NCI-H460 (cell line): ENCODE measurements at regions not wholly inside any gene's neighbourhood (a gene's known extent, or its start where the extent isn't known, plus 50 kb on each side); places are given as distances from the start of the nearest gene placed in this dataset.

Experiments used
- DNase-seq: peaks from one replicate; pipeline ENCODE4 v3.0.0-alpha.2; 2016; ENCODE audit warnings: low read depth; ENCODE audit errors: extremely low read depth

DNA sequence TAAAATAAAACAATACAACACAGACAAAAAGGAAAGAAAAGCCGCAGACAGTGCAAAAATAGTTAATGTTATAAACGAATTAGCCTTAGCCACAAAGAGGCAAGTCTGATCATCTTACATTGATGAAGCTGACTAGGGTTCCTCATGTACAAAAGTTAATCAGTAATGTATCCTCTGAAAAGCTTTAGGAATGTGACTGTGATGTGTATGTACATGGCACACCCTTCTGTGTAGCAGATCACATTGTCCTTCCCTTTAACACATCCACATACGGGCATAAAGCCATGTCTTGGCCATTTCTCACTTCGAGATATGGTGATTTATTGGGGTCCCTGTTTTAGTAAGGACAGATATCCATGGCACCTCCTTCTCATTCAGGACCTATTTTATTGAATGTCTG is 1327.5 kb upstream of the CDH8 start:
- DNase-seq: no peak

DNA sequence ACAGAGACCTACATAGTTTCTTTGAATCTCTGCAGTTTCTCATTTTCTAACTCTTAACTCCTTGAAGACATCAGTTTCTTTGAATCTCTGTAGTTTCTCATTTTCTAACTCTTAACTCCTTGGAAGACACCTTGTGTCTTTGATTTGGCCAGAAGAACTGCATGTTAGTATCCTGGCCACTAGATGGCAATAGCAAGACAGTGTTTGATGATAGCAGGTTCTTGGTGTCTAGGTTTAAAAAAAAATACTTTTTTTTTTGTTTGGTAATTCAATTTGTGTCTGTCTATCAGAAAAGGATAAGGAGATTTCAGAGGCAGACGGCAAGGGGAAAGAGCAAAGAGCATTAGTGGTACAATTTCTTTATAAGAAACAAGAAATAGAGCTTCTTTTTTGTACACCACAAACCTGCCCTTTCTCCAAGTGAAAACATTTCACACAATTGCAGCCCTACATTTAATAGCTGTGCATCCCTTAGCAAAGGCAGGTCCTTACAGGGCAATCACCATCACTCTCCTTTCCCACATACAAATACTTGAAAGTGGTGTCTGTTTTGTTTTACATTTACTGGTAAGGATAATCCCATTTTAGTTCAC is 1324.9 kb upstream of the CDH8 start:
- DNase-seq: peak; percentile 70

DNA sequence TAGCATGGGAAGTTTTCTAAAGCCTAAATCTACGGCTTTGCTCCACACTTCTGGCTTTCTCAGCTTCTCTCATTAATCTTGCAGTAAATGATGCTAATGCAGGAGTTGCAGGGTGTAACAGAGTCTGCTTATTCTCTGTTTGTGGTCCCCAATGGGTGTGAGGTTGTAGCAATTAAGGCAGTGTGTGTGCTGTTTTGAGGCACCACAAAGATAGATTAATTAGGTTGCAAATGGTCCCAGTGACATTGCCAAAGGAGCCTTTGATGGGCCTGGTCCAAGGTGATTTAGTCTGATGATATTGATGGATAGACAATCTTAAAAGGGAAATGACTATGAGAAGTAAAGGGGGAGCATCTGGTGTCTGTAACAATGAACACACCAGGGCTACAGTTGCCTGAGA is 1313.7 kb upstream of the CDH8 start:
- no peak for DNase-seq

GRCh38 chr16:63346000-63346399 is 1309.8 kb upstream of the CDH8 start:
- no peak for DNase-seq

- no peak for DNase-seq
Observed at GRCh38 chr16:63337264-63337663, 1301.0 kb upstream of the CDH8 start.

DNA sequence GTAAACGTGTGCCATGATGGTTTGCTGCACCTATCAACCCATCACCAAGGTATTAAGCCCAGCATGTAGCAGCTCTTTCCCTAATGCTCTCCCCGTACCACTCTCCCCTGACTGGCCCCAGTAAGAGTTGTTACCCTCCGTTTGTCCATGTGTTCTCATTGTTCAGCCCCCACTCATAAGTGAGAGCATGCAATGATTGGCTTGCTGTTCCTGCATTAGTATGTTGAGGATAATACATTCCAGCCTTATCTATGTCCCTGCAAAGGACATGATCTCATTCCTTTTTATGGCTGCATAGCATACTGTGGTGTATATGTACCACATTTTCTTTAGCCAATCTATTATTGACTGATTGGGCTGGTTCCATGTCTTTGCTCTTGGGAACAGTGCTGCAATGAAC is 1294.9 kb upstream of the CDH8 start:
- no peak for DNase-seq

DNA sequence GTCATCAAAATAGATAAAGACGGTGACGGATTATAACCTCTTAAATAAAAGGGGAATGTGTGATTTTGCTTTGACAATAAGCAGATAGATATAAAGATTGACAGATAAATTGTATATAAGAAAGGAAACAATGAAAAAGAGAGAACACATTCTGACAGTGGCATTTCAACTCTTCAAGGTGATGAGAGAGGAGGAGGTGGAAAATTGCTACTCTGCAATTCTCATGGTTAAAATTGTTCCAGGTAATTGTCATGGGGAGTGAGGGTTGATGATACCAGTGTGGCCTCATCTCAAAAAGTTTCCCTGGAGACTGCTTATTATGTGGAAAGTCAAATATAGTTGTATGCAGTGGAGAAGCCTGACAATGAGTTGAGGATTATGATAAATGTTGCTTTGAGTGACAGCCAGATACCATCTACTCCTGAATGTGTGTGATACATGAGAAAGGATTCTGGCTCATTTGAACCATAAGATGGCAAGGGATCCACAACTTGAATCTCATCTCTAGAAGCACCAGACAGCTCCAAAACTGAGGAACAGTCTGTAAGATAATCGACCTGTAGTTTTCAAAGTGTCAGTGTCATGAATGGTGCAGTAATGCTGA is 1290.6 kb upstream of the CDH8 start:
- no peak for DNase-seq

GRCh38 chr16:63323722-63324705 is 1287.8 kb upstream of the CDH8 start:
- DNase-seq: no peak

DNA sequence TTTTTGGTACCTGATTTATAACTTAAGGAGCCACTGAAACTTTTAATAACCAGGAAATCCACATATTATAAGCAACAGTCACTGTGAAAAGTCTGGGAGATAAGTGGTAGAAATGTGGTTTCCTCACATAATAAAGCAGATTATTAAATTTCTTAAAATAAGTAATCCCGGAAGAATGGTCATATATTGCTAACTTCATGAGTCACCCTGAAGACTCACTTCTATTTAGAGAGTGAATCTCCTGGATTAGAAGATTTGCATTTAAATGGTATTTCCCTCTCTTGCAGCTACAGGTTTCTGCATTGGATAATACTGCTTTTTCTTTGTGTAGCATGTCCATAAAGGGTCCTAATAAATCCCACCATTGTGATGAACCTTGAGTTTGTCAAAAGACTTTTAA is 1286.8 kb upstream of the CDH8 start:
- DNase-seq: no peak

- no peak for DNase-seq
Observed at GRCh38 chr16:63315229-63315628, 1279.0 kb upstream of the CDH8 start.

DNA sequence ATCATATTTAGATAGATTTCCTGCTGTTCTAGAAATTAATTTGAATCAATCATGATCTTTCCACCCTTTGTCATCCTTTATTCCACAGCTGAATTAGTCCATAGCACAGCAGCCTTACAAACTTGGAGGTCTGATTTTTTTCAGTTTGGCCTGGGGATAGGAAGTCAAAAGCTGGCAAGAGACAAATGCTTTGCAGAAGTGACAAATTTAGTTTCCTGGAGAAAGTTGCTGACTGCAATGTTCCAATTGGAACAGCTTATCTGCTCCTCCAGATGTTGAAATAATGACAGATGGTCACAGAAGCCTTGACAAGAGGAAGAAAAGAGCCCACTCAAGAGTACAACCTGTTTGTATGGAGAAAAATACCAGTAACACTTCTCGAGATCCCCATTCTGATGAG is 1276.1 kb upstream of the CDH8 start:
- no peak for DNase-seq

- no peak for DNase-seq
Observed at GRCh38 chr16:63311313-63311712, 1275.1 kb upstream of the CDH8 start.

GRCh38 chr16:63302811-63303210 is 1266.6 kb upstream of the CDH8 start:
- no peak for DNase-seq

GRCh38 chr16:63301349-63301748 is 1265.1 kb upstream of the CDH8 start:
- no peak for DNase-seq

DNA sequence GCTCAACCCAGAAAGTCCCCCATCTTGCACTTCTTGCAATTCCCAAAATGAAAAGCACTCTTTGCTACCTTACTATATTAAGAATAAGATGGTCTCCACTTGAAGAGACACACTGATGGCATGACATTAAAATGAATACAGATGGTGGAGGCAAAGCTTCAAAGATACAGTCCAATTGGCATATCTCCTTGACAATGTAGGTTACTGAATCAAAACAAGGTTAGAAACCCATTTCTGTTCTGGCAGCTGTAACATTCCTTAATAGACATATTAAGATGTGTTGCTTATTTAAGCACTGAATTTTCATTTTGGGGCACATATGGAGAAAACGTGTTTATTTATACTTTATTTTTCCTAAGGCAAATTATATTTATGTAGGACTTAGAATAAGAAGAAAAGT is 1262.8 kb upstream of the CDH8 start:
- DNase-seq: no peak

DNA sequence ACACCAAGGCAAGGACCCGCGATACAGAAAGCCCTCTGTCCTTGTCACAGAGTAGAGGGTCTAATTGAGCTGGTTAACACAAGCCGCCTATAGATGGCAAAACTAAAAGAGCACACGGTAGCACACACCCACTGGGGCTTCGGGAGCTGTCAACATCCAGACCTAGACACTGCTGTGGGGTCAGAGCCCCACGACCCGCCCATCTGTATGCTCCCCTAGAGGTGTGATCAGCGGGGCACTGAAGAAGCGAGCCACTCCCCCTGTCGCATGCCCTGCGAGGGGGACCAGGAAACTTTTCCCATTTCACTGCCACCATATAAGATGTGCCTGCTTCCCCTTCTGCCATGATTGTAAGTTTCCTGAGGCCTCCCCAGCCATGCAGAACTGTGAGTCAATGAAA is 1255.8 kb upstream of the CDH8 start:
- no peak for DNase-seq

- peak; percentile 59 for DNase-seq
Observed at GRCh38 chr16:63289834-63290460, 1253.7 kb upstream of the CDH8 start.

GRCh38 chr16:63287401-63287800 is 1251.2 kb upstream of the CDH8 start:
- no peak for DNase-seq

DNA sequence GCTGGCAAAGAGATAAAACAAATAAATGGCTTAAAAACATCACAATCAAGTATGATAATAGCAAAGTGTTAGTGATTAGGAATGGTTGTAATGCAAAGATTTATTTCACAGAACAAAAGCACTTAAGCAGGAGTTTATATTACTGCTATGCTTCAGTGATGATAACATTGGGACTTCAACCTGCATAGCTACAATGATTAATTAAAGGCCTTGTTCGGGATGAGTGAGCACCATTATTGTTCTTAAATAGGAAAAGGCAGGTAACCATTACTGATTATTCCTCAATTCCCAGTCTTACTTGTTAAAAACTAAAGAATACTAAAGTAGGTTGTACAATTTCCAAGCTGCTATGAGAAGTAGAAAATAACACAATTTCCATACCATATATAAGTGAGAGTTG is 1247.5 kb upstream of the CDH8 start:
- no peak for DNase-seq

DNA sequence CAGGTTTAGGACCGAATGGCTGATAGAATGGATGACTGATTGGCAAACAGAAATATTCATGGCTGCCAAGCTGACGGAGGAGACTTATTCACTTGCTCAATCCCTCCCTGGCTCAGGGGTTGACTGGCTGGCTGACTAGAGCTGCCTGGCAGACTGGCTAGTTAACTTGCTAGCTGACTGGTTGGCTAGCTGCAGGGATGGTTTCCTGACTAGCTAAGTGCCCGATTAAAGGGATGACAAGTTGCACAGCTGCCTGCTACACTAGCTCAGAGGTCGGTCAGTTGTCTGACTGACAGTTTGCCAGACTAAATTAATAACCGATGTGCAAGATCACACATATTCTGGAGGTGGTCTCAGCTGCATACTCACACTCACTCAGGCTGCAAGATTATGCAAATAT is 1208.4 kb upstream of the CDH8 start:
- no peak for DNase-seq

DNA sequence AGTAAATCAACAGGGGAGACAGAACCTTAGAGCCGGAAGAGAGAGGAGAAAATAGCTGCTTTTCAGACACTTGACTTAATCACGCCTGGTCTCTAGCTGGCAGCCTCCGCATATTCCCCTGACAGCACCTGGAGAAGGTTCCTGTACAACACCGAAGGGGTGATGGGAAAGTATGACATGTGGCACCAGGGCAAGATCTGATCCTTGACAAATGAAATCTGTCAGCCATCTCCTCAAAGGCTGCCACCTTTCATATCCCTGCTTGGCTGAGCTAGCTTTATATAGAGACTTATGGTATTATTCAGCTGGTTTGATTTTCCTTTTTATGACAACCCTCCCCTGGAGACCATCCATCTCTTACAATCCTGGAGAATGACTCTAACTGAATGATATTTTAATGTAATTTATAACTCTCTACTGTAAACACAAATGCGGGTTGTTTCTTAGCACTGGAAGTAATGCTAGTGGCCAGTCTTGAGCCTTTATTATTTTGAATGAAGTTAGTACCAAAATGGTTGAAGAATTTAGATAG is 1205.3 kb upstream of the CDH8 start:
- no peak for DNase-seq
